ENCODE measurements at regions not wholly inside any gene's neighbourhood (a gene's known extent, or its start where the extent isn't known, plus 50 kb on each side); places are given as distances from the start of the nearest gene placed in this dataset.

DNA sequence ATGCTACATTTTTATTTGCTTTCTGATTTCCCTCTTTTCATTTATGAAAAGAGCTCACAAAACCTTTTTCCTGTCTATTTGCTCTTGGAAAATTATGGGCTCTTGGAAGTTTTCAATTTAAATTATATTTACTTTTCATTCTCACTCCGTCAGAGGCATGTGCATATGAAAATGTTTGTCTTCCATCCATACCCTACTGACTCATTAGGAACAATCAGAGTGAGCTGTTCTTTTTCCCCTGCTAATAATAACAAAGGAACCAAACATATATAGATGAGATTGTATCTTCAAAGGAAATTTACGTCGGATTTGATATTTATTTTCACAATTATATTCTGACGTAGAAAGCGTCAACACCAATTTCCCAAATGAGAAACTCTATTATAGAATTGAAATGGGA is 1101.2 kb downstream of the TSN start:
- DNase-seq: no peak

DNA sequence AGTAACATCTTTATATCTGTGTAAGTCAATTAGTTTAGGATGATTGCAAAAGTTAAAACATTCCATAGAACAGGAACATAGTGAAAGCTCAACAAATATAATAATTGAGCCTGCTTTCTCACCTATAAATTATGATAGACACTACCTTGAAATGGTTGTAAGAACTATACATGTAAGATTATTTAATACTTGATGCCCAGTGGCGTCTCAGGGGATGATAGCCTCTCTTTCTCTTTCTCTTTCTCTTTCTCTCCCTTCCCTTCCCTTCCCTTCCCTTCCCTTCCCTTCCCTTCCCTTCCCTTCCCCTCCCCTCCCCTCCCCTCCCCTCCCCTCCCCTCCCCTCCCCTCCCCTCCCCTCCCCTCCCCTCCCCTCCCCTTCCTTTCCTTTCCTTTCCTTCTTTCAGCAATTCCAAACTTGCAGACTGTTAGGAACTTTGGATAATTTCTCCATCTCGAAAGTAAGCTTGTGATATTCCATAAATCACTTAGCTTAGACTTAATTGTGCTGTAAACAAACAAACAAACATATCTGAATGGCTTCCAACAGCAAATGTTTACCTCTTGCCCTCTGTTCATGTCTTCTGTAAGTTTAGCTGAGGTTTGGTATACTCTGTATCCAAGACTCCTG is 1102.7 kb downstream of the TSN start:
- DNase-seq: no peak

DNA sequence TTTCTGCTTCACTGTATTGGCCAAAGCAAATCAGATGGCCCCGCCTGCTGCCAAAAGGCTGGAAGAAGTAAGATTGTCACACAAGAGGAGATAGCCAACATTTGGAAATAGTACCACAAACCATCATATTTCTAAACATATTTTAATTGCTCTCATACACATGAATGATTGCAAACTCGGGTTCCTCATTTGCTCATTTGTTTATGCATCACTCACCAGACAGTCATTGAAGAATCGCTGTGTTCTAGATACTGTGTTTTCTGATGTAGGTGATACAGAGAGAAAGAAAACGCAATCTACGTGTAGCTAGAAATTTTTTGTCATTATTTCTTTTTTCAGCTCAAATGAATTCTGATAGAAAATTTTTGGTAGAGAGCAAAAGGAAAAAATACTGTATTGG is 1103.4 kb downstream of the TSN start:
- no peak for DNase-seq

- no peak for DNase-seq
Measured at GRCh38 chr2:122859260-122859659, 1103.8 kb downstream of the TSN start.

GRCh38 chr2:122863532-122863931 is 1108.1 kb downstream of the TSN start:
- no peak for DNase-seq

DNA sequence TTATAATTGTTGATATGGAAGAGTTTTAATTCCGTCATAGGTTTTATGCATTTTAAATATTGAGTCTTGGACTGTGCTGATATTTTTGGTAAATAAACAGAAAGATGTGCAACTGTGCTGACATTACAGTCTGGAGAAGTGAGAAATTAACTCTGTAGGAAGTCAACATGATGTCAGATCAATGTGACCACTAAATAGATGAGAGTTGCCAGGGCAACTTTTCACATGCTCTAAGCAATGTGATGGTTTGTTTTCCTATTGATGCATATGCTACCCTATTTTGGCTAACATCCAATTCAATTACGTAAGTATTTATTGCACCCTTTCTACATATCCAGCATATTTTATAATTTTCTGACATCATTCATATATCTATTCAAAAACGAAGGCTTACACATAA is 1109.3 kb downstream of the TSN start:
- no peak for DNase-seq

- no peak for DNase-seq
Measured at GRCh38 chr2:122866095-122866494, 1110.6 kb downstream of the TSN start.

DNA sequence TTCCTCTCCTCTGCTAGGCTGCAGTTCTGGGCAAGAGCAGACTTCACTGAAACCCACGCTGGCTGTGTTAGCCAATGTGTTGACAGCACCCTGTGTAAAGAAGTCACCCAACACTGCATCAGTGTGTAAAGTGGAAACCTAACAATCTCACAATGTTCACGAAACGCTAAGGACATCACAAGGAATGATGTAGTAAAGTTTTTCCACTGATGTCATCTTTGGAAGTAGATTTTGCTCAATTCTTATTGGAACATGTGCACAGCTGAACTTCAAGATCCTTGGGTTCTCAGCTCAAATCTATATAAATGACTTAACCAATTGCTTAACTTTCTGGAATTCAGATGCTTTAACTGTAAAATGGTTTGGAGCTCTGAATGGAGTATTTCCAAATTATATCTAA is 1112.5 kb downstream of the TSN start:
- no peak for DNase-seq

DNA sequence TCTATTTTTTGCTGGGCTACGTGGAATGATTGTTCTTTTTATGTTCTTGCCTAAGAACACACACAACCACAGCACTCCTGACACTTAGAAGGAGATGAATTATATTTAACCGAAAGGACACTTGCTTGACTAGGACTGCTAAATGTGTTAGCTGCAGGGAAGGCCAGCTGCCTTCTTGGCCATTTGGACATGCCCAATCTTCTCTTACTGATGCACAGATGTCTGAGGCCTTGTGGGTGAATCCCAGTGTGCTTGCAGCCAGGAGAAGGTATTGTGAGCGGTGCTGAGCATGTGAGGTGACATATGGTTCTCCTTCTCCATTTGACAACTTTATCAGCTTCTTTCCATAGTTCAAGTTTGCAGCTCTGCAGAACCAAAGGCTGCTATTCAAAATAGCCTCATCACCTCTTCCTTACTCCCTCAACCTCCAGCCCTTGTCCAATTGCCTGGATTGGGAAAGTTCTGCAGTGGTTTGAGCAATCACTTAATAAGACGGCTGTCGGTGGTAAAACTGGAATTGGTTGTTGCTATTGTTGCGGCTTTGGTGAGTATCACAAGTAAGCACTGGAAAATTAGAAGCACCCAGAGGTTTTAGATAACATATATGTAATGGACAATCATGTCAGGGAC is 1113.3 kb downstream of the TSN start:
- DNase-seq: no peak

GRCh38 chr2:122873951-122874350 is 1118.5 kb downstream of the TSN start:
- DNase-seq: no peak

DNA sequence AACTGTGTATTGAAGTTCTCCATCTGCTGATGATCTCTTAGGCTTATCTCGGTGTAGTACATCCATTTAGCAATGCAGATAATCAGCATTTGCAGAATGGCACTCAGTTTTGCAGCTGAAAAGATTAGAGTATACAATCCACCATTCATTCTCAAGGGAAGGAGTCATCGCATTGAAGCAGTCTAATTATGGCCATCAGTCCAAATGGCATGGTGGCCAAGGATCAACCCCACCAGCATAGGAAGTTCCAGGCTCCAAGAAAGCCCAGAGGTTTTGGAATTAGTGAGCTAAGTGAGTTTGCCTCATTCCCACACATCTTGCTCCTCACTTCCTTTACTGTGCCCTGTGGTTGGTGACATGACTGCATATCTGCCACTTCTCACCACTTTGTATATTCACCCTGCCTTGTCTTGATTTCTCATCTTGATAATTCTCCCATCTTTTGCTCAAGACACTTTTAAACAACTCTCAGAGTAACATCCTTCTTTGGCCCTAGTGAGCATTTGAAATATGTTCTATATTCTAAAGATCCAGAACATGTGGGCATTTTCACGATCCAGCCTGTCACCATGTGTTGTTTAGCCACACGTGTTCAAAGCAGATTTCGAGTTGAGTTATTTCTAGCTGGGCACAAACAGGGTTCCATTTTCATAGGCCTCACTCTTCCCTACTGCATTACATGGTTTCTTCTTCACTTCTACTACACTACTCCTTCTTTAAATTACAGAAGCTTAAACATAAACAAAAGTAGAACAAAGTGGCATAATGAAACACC is 1119.8 kb downstream of the TSN start:
- DNase-seq: no peak

DNA sequence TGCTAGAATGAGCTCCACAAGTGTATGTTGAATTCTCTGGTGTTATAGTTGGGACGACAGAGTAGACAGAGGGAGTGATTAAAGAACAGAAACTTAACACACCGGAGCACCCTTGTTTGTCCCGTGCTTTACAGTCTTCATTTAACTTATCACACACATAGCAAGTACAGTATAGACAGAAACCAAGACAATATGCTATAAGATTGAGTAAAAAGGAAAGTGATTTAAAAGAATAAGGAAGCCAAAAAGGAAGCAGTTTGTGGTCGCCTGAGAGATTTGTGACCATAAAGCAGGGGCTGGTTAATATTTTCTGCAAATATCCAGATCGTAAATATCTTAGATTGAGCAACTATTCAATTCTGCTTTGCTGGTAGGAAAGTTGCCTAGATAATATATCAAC is 1128.4 kb downstream of the TSN start:
- DNase-seq: peak; percentile 11 to 40

GRCh38 chr2:122884889-122885288 is 1129.4 kb downstream of the TSN start:
- DNase-seq: no peak

GRCh38 chr2:122885436-122885835 is 1130.0 kb downstream of the TSN start:
- no peak for DNase-seq

DNA sequence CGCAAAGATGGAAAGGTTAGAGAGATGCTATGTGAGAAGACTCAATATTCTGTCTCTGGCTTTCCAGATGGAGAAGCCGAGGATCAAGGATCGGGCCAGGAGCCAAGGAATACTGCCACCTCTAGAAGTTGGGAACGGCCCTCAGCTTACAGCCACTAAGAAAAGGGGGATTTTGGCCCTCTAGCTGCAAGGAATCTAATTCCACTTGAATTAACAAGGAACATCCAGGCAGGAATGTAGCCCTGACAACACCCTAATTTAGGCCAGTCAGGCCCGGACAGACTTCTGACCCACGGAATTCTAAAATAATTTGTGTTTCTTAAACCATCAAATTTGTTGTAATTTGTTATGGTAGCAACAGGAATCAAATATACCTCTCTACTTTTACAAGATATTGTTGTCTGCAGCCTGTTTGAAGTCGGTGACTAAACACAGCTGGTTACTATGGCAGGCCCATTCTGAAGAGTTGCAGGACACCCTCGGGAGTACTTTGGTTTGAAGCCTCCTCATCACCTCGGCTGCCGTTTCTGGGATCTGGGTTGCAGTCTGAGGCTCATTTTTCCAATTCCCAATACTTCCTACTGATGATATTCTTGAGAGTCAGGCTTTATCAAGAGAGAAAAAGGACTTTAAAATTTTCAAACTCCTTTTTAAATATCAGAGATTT is 1131.2 kb downstream of the TSN start:
- DNase-seq: no peak

- no peak for DNase-seq
Measured at GRCh38 chr2:122899614-122900013, 1125.5 kb upstream of the CNTNAP5 start.

DNA sequence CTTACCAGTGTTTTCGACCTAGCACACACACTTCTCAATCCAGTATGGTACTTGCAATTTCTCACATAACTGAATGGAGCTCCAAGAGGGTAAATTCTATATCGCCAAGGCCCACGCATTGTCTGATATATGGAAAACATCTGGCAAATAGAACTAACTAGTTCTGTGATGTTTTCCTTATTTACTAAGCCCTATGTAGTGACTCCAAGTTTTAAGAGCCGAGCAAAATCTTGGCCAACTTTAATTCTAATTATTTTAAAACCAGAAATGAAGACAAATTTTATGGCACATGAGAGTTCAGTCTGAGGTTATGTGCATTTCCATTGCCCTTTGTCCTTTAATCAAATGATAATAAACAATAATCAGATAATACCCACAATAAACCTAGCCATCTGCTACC is 1119.7 kb upstream of the CNTNAP5 start:
- DNase-seq: no peak

DNA sequence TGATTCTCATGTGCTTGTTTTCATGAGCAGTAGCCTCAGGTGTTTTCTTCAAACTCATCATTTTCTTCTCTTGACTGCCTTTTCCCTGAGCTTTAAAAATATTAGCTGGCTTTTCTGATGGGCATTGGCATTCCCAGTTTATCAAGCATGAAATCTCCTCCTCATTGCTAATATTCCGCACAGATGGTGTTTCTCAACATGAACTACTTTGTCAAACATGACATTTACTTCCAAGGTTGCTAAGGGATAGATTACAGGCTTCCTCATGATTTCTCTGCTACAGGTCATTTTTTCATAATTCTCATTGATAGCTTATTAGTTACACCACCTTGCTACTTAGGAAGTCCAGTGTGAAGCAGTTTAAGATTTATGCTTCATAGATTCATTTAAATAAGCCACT is 1116.9 kb upstream of the CNTNAP5 start:
- no peak for DNase-seq

DNA sequence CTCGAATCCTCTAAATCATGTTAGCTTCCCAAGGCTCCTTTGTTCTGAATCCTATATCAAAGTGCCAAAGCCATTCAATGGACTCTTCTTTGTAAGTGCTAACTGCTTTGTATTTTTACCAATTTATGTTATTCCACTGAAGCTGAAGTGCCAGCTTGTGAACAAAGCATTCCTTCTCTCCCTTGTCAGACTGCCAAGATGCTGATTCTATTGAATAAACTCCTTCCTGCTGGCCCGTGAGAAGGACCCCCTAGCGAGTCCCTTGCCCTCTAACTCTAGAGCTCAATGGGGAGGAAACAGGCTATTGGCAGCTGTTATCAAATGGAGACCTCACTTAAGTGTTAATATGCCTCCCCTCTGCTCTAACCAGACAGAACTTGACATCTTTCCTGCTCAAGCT is 1097.9 kb upstream of the CNTNAP5 start:
- DNase-seq: no peak

- no peak for DNase-seq
Measured at GRCh38 chr2:122927710-122928557, 1097.2 kb upstream of the CNTNAP5 start.

DNA sequence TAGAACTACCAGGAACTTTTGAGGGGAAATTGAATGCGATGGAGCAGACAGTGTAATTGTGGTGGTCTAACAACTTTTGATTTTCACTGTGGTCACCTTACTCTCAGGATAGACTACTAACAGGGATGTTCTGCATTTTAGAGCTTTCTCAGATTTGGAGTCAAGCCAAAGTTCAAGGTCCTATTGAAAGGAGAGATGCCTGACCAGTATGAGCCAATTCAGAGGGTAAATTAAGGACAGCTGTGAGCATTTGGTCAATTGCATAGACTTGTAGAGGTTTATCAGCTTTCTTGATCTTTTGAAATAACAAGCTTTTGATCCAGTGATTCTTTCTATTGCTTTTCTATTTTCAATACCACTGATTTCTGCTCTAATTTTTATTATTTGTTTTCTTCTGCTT is 1095.7 kb upstream of the CNTNAP5 start:
- DNase-seq: no peak

GRCh38 chr2:122935506-122935905 is 1089.6 kb upstream of the CNTNAP5 start:
- DNase-seq: no peak

GRCh38 chr2:122939796-122940195 is 1085.3 kb upstream of the CNTNAP5 start:
- DNase-seq: no peak
